NCI-H2107 treated with DMSO at 0.1 percent for 48 hours (cell line): ENCODE measurements at regions not wholly inside any gene's neighbourhood (a gene's known extent, or its start where the extent isn't known, plus 50 kb on each side); places are given as distances from the start of the nearest gene placed in this dataset.
"Not testable (repeated sequence)": the region's sequence is repeated elsewhere in the genome, so short reads cannot be mapped to it uniquely, and the experiment has no call there.

Experiments
- DNase-seq: peaks from one replicate; lab custom pipeline; 2025; ENCODE audit not compliant: unreplicated experiment; lab: John Stamatoyannopoulos, UW

GRCh38 chr7:127530148-127530547, 55.2 kb downstream of the GCC1 start:
- no peak for DNase-seq

DNA sequence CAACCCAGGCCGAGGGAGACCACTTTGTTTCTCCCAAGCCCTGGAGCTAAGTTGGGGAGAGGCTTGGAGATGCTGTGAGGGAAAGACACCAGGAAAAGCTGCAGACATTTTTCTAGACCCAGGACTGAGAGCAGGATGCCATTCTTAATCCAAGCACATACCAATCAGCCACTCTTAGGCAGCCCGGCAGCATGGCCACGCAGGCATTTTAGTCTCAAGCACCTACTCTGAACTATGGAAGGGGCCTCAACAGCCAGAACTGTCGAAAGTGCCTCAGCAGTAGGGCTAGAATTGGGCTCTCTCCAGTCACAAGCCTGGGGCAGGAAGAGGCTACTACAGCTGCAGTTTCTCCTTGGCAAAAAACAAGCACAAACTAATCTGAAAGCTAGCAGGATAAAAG, 57.8 kb downstream of the GCC1 start:
- DNase-seq: no peak

- peak; percentile 44 for DNase-seq
Observed at GRCh38 chr7:127525866-127526480, 59.4 kb downstream of the GCC1 start.

DNA sequence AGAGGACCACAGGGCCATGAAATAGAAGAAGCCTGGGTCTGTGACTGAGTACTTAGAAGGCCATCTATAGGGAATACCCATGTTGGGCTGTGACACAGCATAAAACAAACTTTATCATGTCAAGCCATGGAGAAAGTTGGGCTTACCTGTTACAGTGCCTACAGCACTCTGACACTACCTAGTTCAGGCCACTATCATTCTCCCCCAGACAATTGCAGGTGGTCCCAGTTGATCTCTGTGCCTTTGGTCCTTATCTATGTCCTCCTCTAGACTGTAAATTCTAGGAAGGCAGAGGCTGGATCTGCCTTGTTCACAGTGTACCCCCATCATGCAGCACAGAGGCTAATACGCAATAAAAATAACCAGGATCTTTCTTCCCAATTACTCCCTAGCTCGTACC, 69.1 kb downstream of the GCC1 start:
- no peak for DNase-seq

DNA sequence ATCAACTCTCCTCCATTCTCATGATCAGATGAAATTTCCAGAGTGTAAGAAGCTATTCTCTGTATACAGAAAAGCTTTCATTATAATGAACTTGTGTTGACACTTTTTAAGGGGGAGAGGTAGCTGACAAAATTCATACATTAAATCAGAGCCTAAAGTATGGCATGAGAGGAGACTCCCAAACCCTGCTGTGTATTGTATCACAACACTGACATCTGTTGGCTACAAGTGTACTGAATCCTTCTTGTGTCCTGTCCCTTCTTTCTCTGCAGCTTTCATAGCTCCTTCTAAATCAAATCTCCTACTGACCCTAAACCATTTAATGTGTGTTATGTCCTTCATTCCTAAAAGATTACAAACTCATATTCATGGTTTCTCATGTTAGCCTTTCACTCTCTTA, 70.9 kb downstream of the GCC1 start:
- DNase-seq: peak; percentile 44

- DNase-seq: no peak
Observed at GRCh38 chr7:127513311-127513710, 72.1 kb downstream of the GCC1 start.

- DNase-seq: no peak
Observed at GRCh38 chr7:127512663-127513062, 72.7 kb downstream of the GCC1 start.

DNA sequence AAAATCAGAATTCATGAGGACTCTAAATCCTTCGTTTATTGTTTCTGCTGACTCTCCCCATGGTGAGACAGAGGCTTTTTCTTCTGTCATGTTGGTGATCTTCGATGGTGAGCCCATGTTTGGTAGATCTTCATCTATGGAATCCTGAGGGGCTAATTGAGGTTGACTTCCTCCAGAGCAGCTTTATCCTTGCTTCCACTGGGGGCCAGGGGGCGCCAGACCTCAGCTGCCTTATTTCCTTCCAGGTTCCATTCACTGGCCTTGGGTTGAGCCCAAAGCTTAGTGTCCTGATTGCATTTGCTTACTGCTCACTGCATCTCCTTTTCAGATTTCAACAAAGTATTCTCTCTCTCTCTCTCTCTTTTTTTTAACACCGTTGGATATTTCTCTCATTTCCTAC, 80.7 kb downstream of the GCC1 start:
- DNase-seq: no peak

DNA sequence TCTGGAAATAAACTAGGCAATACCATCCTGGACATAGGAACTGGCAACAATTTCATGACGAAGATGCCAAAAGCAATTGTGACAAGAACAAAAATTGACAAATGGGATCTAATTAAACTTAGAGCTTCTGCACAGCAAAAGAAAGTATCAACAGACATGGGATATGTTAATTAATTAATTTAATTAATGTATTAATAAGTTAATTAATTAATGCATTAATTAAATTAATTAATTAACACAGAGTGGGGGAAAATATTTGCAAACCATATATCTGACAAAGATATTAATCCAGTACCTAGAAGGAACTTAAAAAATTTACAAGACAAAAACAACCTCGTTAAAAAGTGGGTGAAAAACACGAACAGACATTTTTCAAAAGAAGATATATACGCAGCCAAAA, 83.6 kb downstream of the GCC1 start:
- no peak for DNase-seq

DNA sequence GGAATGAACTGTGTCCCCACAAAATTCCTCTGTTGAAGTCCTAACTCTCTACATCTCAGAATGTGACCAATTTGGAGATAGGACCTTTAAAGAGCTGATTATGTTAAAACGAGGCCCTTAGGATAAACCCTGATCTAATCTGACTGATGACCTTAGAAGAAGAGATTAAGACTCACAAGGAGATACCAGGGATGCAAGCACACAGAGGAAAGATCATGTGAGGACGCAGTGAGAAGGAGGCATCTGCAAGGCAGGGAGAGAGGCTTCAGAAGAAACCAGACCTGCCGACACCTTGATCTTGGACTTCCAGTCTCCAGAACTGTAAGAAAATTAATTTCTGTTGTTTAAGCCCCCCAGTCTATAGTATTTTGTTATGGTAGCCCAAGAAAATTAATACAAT, 94.9 kb upstream of the ZNF800 start:
- no peak for DNase-seq

- DNase-seq: no peak
Observed at GRCh38 chr7:127486654-127487053, 94.1 kb upstream of the ZNF800 start.

GRCh38 chr7:127485482-127485881, 93.0 kb upstream of the ZNF800 start:
- DNase-seq: no peak

GRCh38 chr7:127484954-127485353, 92.4 kb upstream of the ZNF800 start:
- no peak for DNase-seq

- DNase-seq: no peak
Observed at GRCh38 chr7:127478461-127478860, 86.0 kb upstream of the ZNF800 start.

GRCh38 chr7:127478024-127478355, 85.5 kb upstream of the ZNF800 start:
- DNase-seq: no peak

DNA sequence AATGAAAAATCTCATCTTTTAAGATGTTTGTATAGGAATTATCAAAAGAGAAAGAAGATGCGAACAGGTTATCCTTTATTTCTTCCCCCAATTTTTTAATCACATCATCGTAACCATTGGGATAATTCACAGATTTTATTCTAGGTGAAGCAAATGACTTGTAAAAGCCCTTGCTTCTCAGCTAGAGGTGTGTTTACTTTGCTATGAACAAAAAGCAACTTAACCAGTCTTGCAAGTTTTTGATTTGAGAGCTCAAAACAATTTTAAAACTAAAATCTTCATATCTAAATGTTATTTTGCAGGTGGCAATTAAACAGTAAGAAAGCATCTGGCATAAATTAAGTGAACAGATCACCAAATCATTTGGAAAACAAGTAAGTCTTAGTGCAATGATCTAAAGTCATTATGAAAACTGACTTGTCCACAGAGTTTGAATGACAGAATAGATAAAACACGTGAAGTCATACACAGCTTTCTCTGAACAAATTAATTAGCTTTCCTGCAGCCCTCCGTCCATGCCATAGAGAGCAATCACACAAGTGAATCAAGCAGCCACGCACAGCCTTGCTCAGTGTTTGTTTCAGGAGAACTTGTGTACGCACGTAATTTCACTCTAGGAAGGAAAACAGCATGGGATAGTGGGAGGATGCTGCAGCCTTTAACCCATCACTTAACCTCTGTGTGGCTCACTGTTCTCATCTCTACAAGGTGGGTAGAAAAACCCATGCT, 85.0 kb upstream of the ZNF800 start:
- DNase-seq: no peak

DNA sequence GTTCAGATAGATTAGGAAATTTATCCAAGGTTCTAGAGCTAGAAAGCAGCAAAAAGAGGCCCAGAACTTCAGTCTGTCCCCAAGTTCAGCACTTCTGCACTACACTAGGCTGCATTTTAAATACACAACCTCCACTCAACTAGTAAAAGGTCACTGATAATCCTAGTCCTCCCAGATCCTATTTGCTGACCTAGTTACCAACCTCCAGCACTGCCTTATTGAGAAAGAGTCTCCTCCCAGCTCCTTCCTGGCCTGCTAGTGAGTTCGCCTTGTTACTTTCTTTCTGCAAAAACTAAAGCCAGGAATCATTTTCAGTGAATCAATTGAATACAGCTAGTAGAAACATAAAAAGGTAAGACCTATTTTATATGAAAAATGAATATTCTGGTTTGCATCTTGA, 84.1 kb upstream of the ZNF800 start:
- no peak for DNase-seq

DNA sequence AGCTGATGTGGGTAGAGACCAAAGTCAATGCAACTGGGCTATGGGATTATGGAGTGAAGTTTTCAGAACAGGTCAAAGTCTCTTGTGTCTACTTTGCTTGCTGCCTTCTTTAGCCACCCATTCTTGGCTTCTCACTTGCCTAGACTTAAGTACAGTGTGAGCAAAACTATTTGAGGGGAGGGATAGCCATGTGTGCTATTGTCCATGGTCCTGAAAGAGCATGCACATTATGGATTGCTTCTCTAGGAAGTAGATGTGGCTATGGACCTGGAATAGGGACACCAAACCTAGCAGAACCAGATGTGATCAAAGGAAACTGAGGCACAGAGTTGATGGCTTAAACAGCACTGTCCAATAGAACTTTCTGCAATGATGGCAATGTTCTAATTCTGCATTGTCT, 81.9 kb upstream of the ZNF800 start:
- no peak for DNase-seq

GRCh38 chr7:127473409-127473808, 80.9 kb upstream of the ZNF800 start:
- DNase-seq: no peak

DNA sequence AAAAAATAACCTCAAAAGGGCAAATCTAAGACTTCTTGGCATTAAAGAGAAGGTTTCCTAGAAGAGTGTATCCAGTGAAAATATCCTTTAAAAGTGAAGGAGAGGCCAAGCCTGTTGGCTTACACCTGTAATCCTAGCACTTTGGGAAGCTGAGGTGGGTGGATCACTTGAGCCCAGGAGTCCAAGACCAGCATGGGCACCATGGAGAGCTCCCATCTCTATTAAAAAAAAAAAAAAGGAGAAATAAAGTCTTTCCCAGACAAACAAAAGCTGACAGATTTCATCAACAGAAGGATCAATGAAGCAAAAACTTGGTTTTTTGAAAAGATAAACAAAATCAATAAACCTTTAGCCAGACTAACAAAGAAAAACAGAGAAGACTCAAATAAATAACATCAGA, 67.6 kb upstream of the ZNF800 start:
- no peak for DNase-seq

DNA sequence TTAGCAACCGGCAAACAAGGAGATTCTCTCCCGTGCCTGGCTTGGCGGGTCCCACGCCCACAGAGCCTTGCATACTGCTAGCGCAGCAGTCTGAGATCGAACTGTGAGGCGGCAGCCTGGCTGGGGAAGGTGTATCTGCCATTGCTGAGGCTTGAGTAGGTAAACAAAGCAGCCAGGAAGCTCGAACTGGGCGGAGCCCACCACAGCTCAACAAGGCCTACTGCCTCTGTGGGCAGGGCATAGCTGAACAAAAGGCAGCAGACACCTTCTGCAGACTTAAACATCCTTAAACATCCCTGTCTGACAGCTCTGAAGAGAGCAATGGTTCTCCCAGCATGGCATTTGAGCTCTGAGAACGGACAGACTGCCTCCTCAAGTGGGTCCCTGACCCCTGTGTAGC, 58.8 kb upstream of the ZNF800 start:
- not testable (repeated sequence) for DNase-seq

GRCh38 chr7:127448566-127448965, 56.1 kb upstream of the ZNF800 start:
- no peak for DNase-seq

DNA sequence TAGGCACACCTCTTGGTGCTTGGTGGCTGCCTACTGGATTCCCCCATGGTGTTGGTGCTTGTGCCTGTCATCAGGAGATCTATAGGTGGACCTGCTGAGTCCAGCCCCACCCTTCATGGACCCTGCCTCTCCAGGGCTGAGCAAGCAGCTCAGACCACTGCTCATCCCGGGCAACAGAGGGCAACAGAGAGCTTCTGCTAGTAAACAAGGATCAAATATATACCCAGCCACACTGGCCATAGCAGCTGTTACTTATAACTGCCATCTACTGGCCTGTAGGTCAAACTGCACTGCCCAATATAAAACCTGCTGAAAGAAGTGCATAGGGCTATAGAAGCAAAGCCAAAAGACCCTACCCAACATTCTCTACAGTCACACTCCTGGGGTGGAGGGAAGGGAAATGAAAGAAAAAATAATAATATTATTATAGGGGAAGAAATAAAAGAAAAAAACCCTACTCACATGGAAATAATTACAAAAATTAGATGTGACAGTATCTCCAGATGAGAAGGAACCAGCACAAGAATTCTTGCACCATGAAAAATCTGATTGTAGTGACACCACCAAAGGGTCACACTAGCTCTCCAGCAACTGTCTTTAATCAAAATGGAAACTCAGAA, 54.9 kb upstream of the ZNF800 start:
- DNase-seq: peak; percentile 58
